ENCODE measurements at regions not wholly inside any gene's neighbourhood (a gene's known extent, or its start where the extent isn't known, plus 50 kb on each side); places are given as distances from the start of the nearest gene placed in this dataset.
"Not testable (repeated sequence)": the region's sequence is repeated elsewhere in the genome, so short reads cannot be mapped to it uniquely, and the experiment has no call there.

- no peak for DNase-seq (ENCODE audit: low read depth)
Measured at GRCh38 chr6:14459315-14459714, 341.7 kb downstream of the CD83 start.

GRCh38 chr6:14460556-14460955, 343.0 kb downstream of the CD83 start:
- DNase-seq (ENCODE audit: low read depth), result no peak

GRCh38 chr6:14462135-14462534, 344.6 kb downstream of the CD83 start:
- DNase-seq (ENCODE audit: low read depth), result no peak

- no peak for DNase-seq (ENCODE audit: low read depth)
Measured at GRCh38 chr6:14462566-14462965, 345.0 kb downstream of the CD83 start.

- DNase-seq (ENCODE audit: low read depth), result no peak
Measured at GRCh38 chr6:14463110-14463509, 345.5 kb downstream of the CD83 start.

- DNase-seq (ENCODE audit: low read depth), result no peak
Measured at GRCh38 chr6:14464055-14464454, 346.5 kb downstream of the CD83 start.

- no peak for DNase-seq (ENCODE audit: low read depth)
Measured at GRCh38 chr6:14464716-14465115, 347.1 kb downstream of the CD83 start.

GRCh38 chr6:14466278-14466677, 348.7 kb downstream of the CD83 start:
- no peak for DNase-seq (ENCODE audit: low read depth)

GRCh38 chr6:14467591-14467990, 350.0 kb downstream of the CD83 start:
- no peak for DNase-seq (ENCODE audit: low read depth)

- DNase-seq (ENCODE audit: low read depth), result no peak
Measured at GRCh38 chr6:14468647-14469321, 351.2 kb downstream of the CD83 start.

- DNase-seq (ENCODE audit: low read depth), result no peak
Measured at GRCh38 chr6:14470101-14470500, 352.5 kb downstream of the CD83 start.

- DNase-seq (ENCODE audit: low read depth), result no peak
Measured at GRCh38 chr6:14470671-14471070, 353.1 kb downstream of the CD83 start.

- DNase-seq (ENCODE audit: low read depth), result no peak
Measured at GRCh38 chr6:14472255-14472985, 354.8 kb downstream of the CD83 start.

- no peak for DNase-seq (ENCODE audit: low read depth)
Measured at GRCh38 chr6:14472986-14473337, 355.4 kb downstream of the CD83 start.

GRCh38 chr6:14474816-14475215, 357.2 kb downstream of the CD83 start:
- DNase-seq (ENCODE audit: low read depth), result no peak

- DNase-seq (ENCODE audit: low read depth), result no peak
Measured at GRCh38 chr6:14475306-14475705, 357.7 kb downstream of the CD83 start.

GRCh38 chr6:14476793-14477531, 359.4 kb downstream of the CD83 start:
- DNase-seq (ENCODE audit: low read depth), result no peak

- no peak for DNase-seq (ENCODE audit: low read depth)
Measured at GRCh38 chr6:14477559-14477958, 360.0 kb downstream of the CD83 start.

GRCh38 chr6:14478381-14479225, 361.0 kb downstream of the CD83 start:
- no peak for DNase-seq (ENCODE audit: low read depth)

GRCh38 chr6:14481946-14482345, 364.4 kb downstream of the CD83 start:
- not testable (repeated sequence) for DNase-seq (ENCODE audit: low read depth)

GRCh38 chr6:14487625-14488024, 370.1 kb downstream of the CD83 start:
- DNase-seq (ENCODE audit: low read depth), result no peak

GRCh38 chr6:14488180-14488579, 370.6 kb downstream of the CD83 start:
- no peak for DNase-seq (ENCODE audit: low read depth)
